UCSD-AML1 (cell line): ENCODE measurements at regions not wholly inside any gene's neighbourhood (a gene's known extent, or its start where the extent isn't known, plus 50 kb on each side); places are given as distances from the start of the nearest gene placed in this dataset.

Experiments
- DNase-seq: peaks from one replicate; lab custom pipeline; 2025; ENCODE audit not compliant: unreplicated experiment; lab: John Stamatoyannopoulos, UW

- DNase-seq: no peak
Observed at GRCh38 chr1:83735526-83735925, 263.4 kb downstream of the TTLL7 start.

- DNase-seq: no peak
Observed at GRCh38 chr1:83734420-83734819, 264.5 kb downstream of the TTLL7 start.

GRCh38 chr1:83725735-83726360 lies 273.1 kb downstream of the TTLL7 start:
- no peak for DNase-seq

GRCh38 chr1:83718338-83718737 lies 280.6 kb downstream of the TTLL7 start:
- no peak for DNase-seq

- no peak for DNase-seq
Observed at GRCh38 chr1:83717785-83718184, 281.1 kb downstream of the TTLL7 start.

GRCh38 chr1:83716641-83717040 lies 282.3 kb downstream of the TTLL7 start:
- DNase-seq: no peak

GRCh38 chr1:83715550-83715949 lies 283.4 kb downstream of the TTLL7 start:
- DNase-seq: no peak

- no peak for DNase-seq
Observed at GRCh38 chr1:83709662-83710061, 289.3 kb downstream of the TTLL7 start.

GRCh38 chr1:83706354-83706938 lies 292.5 kb downstream of the TTLL7 start:
- DNase-seq: no peak

GRCh38 chr1:83705091-83705490 lies 293.8 kb downstream of the TTLL7 start:
- no peak for DNase-seq

- no peak for DNase-seq
Observed at GRCh38 chr1:83704350-83704749, 294.6 kb downstream of the TTLL7 start.

- DNase-seq: no peak
Observed at GRCh38 chr1:83702356-83702755, 296.6 kb downstream of the TTLL7 start.

- no peak for DNase-seq
Observed at GRCh38 chr1:83701355-83701754, 297.6 kb downstream of the TTLL7 start.

GRCh38 chr1:83698644-83699043 lies 300.3 kb downstream of the TTLL7 start:
- no peak for DNase-seq

GRCh38 chr1:83697961-83698360 lies 301.0 kb downstream of the TTLL7 start:
- no peak for DNase-seq

GRCh38 chr1:83697220-83697619 lies 301.7 kb downstream of the TTLL7 start:
- no peak for DNase-seq

GRCh38 chr1:83694449-83694848 lies 304.5 kb downstream of the TTLL7 start:
- no peak for DNase-seq

GRCh38 chr1:83693427-83694126 lies 305.4 kb downstream of the TTLL7 start:
- DNase-seq: no peak

- DNase-seq: no peak
Observed at GRCh38 chr1:83692524-83693381, 306.2 kb downstream of the TTLL7 start.

- no peak for DNase-seq
Observed at GRCh38 chr1:83691953-83692500, 306.9 kb downstream of the TTLL7 start.
